Psoas muscle (tissue), 7 donors: ENCODE measurements at regions not wholly inside any gene's neighbourhood (a gene's known extent, or its start where the extent isn't known, plus 50 kb on each side); places are given as distances from the start of the nearest gene placed in this dataset.

ENCODE experiments used
- ATAC-seq, 4 donors: fragments of 200-7000 bp; cut with Tn5 transposase; one replicate each; pipeline ENCODE4 v1.9.1; 2020; ENCODE audit warnings: moderate library complexity in 3 of 4, mild to moderate bottlenecking in 2 of 4
- DNase-seq, 2 donors: peaks; one replicate each; pipeline ENCODE4 v3.0.0-alpha.2; 2020
- H3K27ac ChIP-seq: fragments of 200-600 bp; one replicate; pipeline ENCODE4 v1.8.0; 2022
- H3K27me3 ChIP-seq, 3 donors: fragments of 200-600 bp in 1 of 3; one replicate each; pipeline versions ENCODE4 v1.6.1 to v1.8.0; 2013 to 2022; ENCODE audit warnings: low read length in 2 of 3, mild to moderate bottlenecking in 2 of 3, moderate library complexity in 1 of 3; ENCODE audit not compliant: insufficient read depth in 3 of 3
- H3K36me3 ChIP-seq, 2 donors: fragments of 200-600 bp in 1 of 2; one replicate each; pipeline versions ENCODE4 v1.6.1 to v1.8.0; 2013 to 2022; ENCODE audit warnings: low read depth in 1 of 2, mild to moderate bottlenecking in 1 of 2, moderate library complexity in 1 of 2; ENCODE audit not compliant: insufficient read depth in 1 of 2
- H3K4me1 ChIP-seq: fragments of 200-600 bp; one replicate; pipeline ENCODE4 v1.8.0; 2022
- H3K4me3 ChIP-seq: fragments of 200-600 bp; one replicate; pipeline ENCODE4 v1.8.0; 2022; ENCODE audit warnings: mild to moderate bottlenecking
- H3K9me3 ChIP-seq: fragments of 200-600 bp; one replicate; pipeline ENCODE4 v1.8.0; 2022
- WGBS, 3 donors: extraction: QIAGEN DNeasy Blood & Tissue Kit; methylation state at CpG; one replicate each; pipeline versions ENCODE4 v1.1.6 to v1.1.7; 2013; 5-methylcytosine and 5-hydroxymethylcytosine counted together
- intact Hi-C, 2 donors: fragments of 100-400 bp; cut with DNase I; formaldehyde crosslinking; loops; one replicate each; pipeline versions ENCODE4 v1.11.0 to v1.14.2; 2022
- TF ChIP-seq, protein P1 (sequence below): fragments of 200-600 bp; IDR thresholded peaks from one replicate; pipeline ENCODE4 v1.8.0; 2022; ENCODE audit warnings: antibody characterized with exemption
- donor health status: healthy with polysubstance abuse.
- donor health status: DM: no; HTN: no; CAD: no; lungs with moderate emphysema.
- donor health status: Bipolar disorder and iron deficiency.
- donor health status: healthy.
- donor health status: DM: yes; HTN: yes; CAD: no.
- donor health status: DM: no; HTN: no; CAD: no.
- donor health status: DM: yes; HTN: yes; CAD: no.

GRCh38 chr7:35544028-35544742, 150.8 kb downstream of the HERPUD2 start:
- DNase-seq = no peak
- H3K4me3 ChIP-seq = no peak overlapping the region
- H3K27me3 ChIP-seq = no peaks in the 10 kb centered on the region
- no peak for ATAC-seq
- H3K9me3 ChIP-seq = no peaks in the 10 kb centered on the region
- TF ChIP-seq, protein P1, sequence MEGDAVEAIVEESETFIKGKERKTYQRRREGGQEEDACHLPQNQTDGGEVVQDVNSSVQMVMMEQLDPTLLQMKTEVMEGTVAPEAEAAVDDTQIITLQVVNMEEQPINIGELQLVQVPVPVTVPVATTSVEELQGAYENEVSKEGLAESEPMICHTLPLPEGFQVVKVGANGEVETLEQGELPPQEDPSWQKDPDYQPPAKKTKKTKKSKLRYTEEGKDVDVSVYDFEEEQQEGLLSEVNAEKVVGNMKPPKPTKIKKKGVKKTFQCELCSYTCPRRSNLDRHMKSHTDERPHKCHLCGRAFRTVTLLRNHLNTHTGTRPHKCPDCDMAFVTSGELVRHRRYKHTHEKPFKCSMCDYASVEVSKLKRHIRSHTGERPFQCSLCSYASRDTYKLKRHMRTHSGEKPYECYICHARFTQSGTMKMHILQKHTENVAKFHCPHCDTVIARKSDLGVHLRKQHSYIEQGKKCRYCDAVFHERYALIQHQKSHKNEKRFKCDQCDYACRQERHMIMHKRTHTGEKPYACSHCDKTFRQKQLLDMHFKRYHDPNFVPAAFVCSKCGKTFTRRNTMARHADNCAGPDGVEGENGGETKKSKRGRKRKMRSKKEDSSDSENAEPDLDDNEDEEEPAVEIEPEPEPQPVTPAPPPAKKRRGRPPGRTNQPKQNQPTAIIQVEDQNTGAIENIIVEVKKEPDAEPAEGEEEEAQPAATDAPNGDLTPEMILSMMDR = no peak
- no peaks in the 10 kb centered on the region for H3K4me1 ChIP-seq
- H3K27ac ChIP-seq = no peak overlapping the region
- 73 to 80% (median 76%) methylated on average over 7 of the region's 7 CpGs for whole genome bisulfite sequencing, 3 donors
- intact Hi-C loops = no loop called here
- H3K36me3 ChIP-seq = no peaks in the 10 kb centered on the region

GRCh38 chr7:35537067-35538023, 157.6 kb downstream of the HERPUD2 start:
- H3K9me3 ChIP-seq = no peaks in the 10 kb centered on the region
- peak overlapping the region; percentile 61 for H3K4me3 ChIP-seq
- TF ChIP-seq, protein P1 = peak; percentile 92
- H3K36me3 ChIP-seq = no peaks in the 10 kb centered on the region
- intact Hi-C loops = loop anchor here (5.0 to 10.0 kb wide), 5 partner anchors 85 to 715 kb away; no protein-coding TSS in a partner anchor
- peak; percentile 80 to 87 for DNase-seq
- H3K27me3 ChIP-seq = no peaks in the 10 kb centered on the region
- peak; percentile 96 to 99 (median 97) for ATAC-seq
- WGBS, 3 donors = 5 to 6% (median 6%) methylated on average over 33 to 43 of the region's 43 CpGs
- H3K27ac ChIP-seq = no peak overlapping the region
- no peaks in the 10 kb centered on the region for H3K4me1 ChIP-seq

GRCh38 chr7:35536396-35536826, 158.5 kb downstream of the HERPUD2 start:
- TF ChIP-seq, protein P1 = no peak
- Histone ChIP-seq H3K4me1 (no peaks in the 10 kb centered on the region), H3K9me3 (no peaks in the 10 kb centered on the region), H3K36me3 (no peaks in the 10 kb centered on the region), H3K27ac (no peak overlapping the region), H3K27me3 (no peaks in the 10 kb centered on the region), H3K4me3 (no peak overlapping the region)
- intact Hi-C loops = loop anchor here (5.0 to 10.0 kb wide), 5 partner anchors 86 to 714 kb away; no protein-coding TSS in a partner anchor
- 61 to 79% (median 68%) methylated on average over 11 of the region's 11 CpGs for WGBS, 3 donors
- no peak for DNase-seq
- ATAC-seq = no peak

DNA sequence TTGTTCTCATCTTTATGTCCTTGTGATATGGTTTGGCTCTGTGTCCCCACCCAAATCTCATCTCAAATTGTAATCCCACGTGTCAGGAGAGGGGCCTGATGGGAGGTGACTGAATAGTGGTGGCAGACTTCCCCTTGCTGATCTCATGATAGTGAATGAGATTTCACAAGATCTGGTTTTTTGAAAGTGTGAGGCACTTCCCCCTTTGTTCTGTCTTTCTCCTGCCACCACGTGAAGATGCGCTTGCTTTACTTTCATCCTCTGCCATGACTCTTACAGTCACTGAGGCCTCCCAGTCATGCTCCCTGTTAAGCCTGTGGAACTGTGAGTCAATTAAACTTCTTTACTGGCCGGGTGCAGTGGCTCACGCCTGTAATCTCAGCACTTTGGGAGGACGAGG, 161.0 kb downstream of the HERPUD2 start:
- Histone ChIP-seq H3K4me1 (no peaks in the 10 kb centered on the region), H3K27ac (no peak overlapping the region), H3K4me3 (no peak overlapping the region), H3K9me3 (no peaks in the 10 kb centered on the region), H3K27me3 (no peaks in the 10 kb centered on the region), H3K36me3 (no peaks in the 10 kb centered on the region)
- DNase-seq = no peak
- TF ChIP-seq, protein P1 = no peak
- 67 to 71% (median 67%) methylated on average over 6 of the region's 6 CpGs for WGBS, 3 donors
- intact Hi-C loops = loop anchor here (10.0 kb wide), 2 partner anchors 349 to 709 kb away; no protein-coding TSS in a partner anchor
- ATAC-seq = no peak
